PFSK-1 (cell line): ENCODE measurements at regions not wholly inside any gene's neighbourhood (a gene's known extent, or its start where the extent isn't known, plus 50 kb on each side); places are given as distances from the start of the nearest gene placed in this dataset.

Experiments
- FOXP2 ChIP-seq: optimal IDR thresholded peaks from 2 replicates; pipeline ENCODE3; 2011; ENCODE audit warnings: borderline replicate concordance, control low read depth, inconsistent platforms; ENCODE audit not compliant: insufficient read depth; ENCODE audit errors: extremely low read length, extremely low read depth
- POLR2AphosphoS5 ChIP-seq: IDR thresholded peaks from 2 replicates; pipeline ENCODE4 v1.6.1; 2012; ENCODE audit warnings: low read depth, mild to moderate bottlenecking, control low read depth, low read length, moderate library complexity
- SIN3A ChIP-seq: IDR thresholded peaks from 2 replicates; pipeline ENCODE4 v1.6.1; 2012; ENCODE audit warnings: mild to moderate bottlenecking, low read length, moderate library complexity, borderline replicate concordance; ENCODE audit not compliant: insufficient read depth
- TAF1 ChIP-seq: IDR thresholded peaks from 2 replicates; pipeline ENCODE4 v1.6.1; 2012; ENCODE audit warnings: low read length, control low read depth, borderline replicate concordance; ENCODE audit not compliant: insufficient read depth
- TF ChIP-seq, protein P1 (sequence below), 2 experiments: IDR thresholded peaks; 2 replicates each; pipeline versions ENCODE4 v1.6.1 to v1.8.0; 2011 to 2012; ENCODE audit warnings: low read depth in 2 of 2, low read length in 2 of 2, control low read depth in 1 of 2, inconsistent platforms in 1 of 2, mild to moderate bottlenecking in 1 of 2, moderate library complexity in 1 of 2; ENCODE audit not compliant: insufficient read depth in 1 of 2

DNA sequence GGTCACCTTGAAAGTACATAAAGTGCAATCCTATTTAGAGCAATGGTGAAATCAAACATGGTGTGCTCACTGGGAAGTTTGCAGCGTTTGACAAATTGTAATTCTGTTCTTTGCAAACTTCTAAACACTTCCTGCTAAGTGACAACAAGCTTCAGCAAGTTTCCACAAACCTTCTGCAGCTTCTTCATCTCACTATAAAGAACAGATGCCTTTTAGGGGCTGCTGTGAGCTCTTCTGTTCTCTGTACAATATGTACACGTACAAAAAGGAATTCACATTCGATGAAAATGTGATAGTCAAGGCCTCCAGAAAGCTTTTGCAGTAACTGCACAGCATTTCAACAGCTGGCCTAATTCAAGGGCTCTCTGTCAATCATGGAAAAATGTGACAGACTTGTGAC is 543.1 kb downstream of the CETN3 start:
- TF ChIP-seq SIN3A = no peak
- TF ChIP-seq POLR2AphosphoS5 = no peak
- TF ChIP-seq, protein P1, sequence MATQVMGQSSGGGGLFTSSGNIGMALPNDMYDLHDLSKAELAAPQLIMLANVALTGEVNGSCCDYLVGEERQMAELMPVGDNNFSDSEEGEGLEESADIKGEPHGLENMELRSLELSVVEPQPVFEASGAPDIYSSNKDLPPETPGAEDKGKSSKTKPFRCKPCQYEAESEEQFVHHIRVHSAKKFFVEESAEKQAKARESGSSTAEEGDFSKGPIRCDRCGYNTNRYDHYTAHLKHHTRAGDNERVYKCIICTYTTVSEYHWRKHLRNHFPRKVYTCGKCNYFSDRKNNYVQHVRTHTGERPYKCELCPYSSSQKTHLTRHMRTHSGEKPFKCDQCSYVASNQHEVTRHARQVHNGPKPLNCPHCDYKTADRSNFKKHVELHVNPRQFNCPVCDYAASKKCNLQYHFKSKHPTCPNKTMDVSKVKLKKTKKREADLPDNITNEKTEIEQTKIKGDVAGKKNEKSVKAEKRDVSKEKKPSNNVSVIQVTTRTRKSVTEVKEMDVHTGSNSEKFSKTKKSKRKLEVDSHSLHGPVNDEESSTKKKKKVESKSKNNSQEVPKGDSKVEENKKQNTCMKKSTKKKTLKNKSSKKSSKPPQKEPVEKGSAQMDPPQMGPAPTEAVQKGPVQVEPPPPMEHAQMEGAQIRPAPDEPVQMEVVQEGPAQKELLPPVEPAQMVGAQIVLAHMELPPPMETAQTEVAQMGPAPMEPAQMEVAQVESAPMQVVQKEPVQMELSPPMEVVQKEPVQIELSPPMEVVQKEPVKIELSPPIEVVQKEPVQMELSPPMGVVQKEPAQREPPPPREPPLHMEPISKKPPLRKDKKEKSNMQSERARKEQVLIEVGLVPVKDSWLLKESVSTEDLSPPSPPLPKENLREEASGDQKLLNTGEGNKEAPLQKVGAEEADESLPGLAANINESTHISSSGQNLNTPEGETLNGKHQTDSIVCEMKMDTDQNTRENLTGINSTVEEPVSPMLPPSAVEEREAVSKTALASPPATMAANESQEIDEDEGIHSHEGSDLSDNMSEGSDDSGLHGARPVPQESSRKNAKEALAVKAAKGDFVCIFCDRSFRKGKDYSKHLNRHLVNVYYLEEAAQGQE (IDR thresholded peaks at IDR 0.05; ENCODE audit: insufficient read depth in 1 of 2, low read depth in 2 of 2, low read length in 2 of 2) = no peak
- no peak for TF ChIP-seq FOXP2
- no peak for TF ChIP-seq TAF1

DNA sequence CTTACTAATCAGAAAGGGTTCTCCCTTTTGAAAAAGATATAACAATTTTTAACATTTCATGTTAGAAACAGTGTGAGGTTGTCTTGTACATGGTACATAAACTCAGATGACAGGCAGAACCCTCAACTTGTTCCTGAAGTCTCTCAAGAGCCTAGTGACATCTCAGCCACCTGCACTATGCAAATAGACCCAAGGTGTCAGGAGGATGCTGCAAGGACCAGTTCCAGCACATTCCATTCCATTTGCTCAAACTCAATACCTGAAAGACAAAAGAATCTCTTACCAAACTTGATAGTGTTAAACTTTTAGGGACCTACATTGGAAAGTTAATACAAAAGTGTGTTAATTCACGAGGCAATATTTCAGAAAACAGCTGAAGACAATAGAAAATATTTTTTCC is 544.6 kb downstream of the CETN3 start:
- no peak for TF ChIP-seq SIN3A
- TF ChIP-seq POLR2AphosphoS5 = no peak
- TF ChIP-seq TAF1 = no peak
- TF ChIP-seq FOXP2 = no peak
- TF ChIP-seq, protein P1 (IDR thresholded peaks at IDR 0.05; ENCODE audit: insufficient read depth in 1 of 2, low read depth in 2 of 2, low read length in 2 of 2) = no peak

DNA sequence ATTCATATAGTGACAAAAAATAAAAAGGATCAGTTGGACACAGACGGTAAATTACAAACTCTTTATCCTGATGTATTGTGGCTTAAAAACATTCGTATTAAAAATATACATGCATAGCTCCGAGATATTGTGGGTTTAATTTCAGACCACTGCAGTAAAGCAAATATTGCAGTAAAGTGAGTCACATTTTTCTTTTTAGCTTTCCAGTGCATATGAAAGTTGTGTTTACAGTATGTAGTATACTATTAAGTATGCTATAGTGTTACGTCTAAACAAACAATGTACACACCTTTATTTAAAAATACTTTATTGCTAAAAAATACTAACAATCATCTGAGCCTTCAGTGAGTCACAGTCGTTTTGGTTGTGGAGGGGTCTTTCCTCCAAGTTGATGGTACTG is 551.8 kb downstream of the CETN3 start:
- TF ChIP-seq TAF1 (no peak), FOXP2 (no peak), SIN3A (no peak), POLR2AphosphoS5 (no peak)
- TF ChIP-seq, protein P1 (IDR thresholded peaks at IDR 0.05; ENCODE audit: insufficient read depth in 1 of 2, low read depth in 2 of 2, low read length in 2 of 2) = no peak

DNA sequence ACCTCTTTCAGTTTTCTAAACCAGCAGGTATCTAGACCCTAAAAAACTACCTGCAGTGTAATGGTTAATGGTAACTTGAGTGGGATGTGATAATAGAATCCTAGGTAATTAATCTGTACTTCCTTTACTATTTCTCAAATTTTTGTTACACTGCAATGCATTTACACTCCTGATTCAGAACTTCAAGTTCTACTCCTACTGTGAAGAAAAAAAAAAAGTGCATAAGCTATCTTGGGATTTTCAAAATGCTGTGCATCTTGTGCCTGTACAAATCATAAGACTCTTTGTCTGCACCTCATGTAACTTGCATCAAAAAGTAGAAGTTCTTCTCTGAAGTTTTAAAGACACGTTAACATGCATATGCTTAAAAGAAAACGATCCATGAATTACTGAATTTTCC is 554.1 kb downstream of the CETN3 start:
- TF ChIP-seq FOXP2 (no peak), TAF1 (no peak), POLR2AphosphoS5 (no peak), SIN3A (no peak)
- TF ChIP-seq, protein P1 (IDR thresholded peaks at IDR 0.05; ENCODE audit: insufficient read depth in 1 of 2, low read depth in 2 of 2, low read length in 2 of 2) = no peak

DNA sequence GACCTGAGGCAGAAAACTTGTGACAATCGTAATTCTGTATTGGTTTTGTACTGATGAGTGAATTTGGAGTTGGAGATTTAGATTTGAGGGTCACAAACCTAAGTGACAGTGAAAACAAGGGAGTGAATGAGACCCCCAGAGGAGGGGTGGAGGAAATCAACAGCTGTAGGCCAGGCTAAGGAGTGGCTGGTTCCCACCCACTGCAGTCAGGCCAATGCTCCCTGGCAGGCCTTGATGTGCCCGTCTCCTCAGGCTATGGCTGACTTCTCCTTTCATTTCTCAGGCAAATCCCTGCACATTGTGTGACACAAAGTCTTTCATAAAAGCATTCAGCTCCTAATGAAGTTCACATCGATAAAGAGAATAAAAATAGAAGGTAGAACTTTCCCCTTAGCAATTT is 557.6 kb downstream of the CETN3 start:
- TF ChIP-seq POLR2AphosphoS5 = no peak
- no peak for TF ChIP-seq SIN3A
- no peak for TF ChIP-seq TAF1
- no peak for TF ChIP-seq FOXP2
